ENCODE measurements at regions not wholly inside any gene's neighbourhood (a gene's known extent, or its start where the extent isn't known, plus 50 kb on each side); places are given as distances from the start of the nearest gene placed in this dataset.

- WGBS, 3 donors: 83 to 88% (median 87%) methylated on average over 7 of the region's 7 CpGs
- Histone ChIP-seq H3K4me1 (ENCODE audit: insufficient read depth) (no peaks in the 10 kb centered on the region), H3K36me3 (no peaks in the 10 kb centered on the region), H3K27me3 (no peaks in the 10 kb centered on the region), H3K4me3 (no peak overlapping the region), H3K9me3 (no peaks in the 10 kb centered on the region), H3K27ac (no peak overlapping the region)
- intact Hi-C loops (cut with DNase I): no loop called here
- TF ChIP-seq EP300 (IDR thresholded peaks at IDR 0.05) (no peak), POLR2A (IDR thresholded peaks at IDR 0.05) (no peak), CTCF (IDR thresholded peaks at IDR 0.05) (no peak)
- DNase-seq: no peak
These were observed 945.8 kb downstream of the KCNJ2 start for GRCh38 chr17:71114911-71115668.

- no peaks in the 10 kb centered on the region for H3K27me3 ChIP-seq
- no peak overlapping the region for H3K4me3 ChIP-seq
- intact Hi-C loops (cut with DNase I): no loop called here
- no peaks in the 10 kb centered on the region for H3K36me3 ChIP-seq
- WGBS, 3 donors: 78 to 83% (median 83%) methylated on average over 4 of the region's 4 CpGs
- DNase-seq: no peak
- H3K27ac ChIP-seq: no peak overlapping the region
- no peaks in the 10 kb centered on the region for H3K4me1 ChIP-seq (ENCODE audit: insufficient read depth)
- no peaks in the 10 kb centered on the region for H3K9me3 ChIP-seq
- TF ChIP-seq CTCF (IDR thresholded peaks at IDR 0.05) (no peak), EP300 (IDR thresholded peaks at IDR 0.05) (no peak), POLR2A (IDR thresholded peaks at IDR 0.05) (no peak)
These were observed 946.3 kb downstream of the KCNJ2 start for GRCh38 chr17:71115669-71115972.

- intact Hi-C loops (cut with DNase I): no loop called here
- H3K4me1 ChIP-seq (ENCODE audit: insufficient read depth): no peaks in the 10 kb centered on the region
These were observed 948.1 kb downstream of the KCNJ2 start for GRCh38 chr17:71117466-71117865.

GRCh38 chr17:71118039-71118438 lies 948.7 kb downstream of the KCNJ2 start:
- no peak for DNase-seq
- no peaks in the 10 kb centered on the region for H3K27me3 ChIP-seq
- 60 to 69% (median 65%) methylated on average over 4 of the region's 4 CpGs for WGBS, 3 donors
- no peaks in the 10 kb centered on the region for H3K36me3 ChIP-seq
- TF ChIP-seq CTCF (IDR thresholded peaks at IDR 0.05) (no peak), EP300 (IDR thresholded peaks at IDR 0.05) (no peak), POLR2A (IDR thresholded peaks at IDR 0.05) (no peak)
- no peak overlapping the region for H3K27ac ChIP-seq
- H3K9me3 ChIP-seq: no peaks in the 10 kb centered on the region
- no peaks in the 10 kb centered on the region for H3K4me1 ChIP-seq (ENCODE audit: insufficient read depth)
- H3K4me3 ChIP-seq: no peak overlapping the region
- intact Hi-C loops (cut with DNase I): no loop called here

More at GRCh38 chr17:71117466-71117865, 948.1 kb downstream of the KCNJ2 start:
- H3K9me3 ChIP-seq: no peaks in the 10 kb centered on the region
- no peaks in the 10 kb centered on the region for H3K27me3 ChIP-seq
- DNase-seq: no peak
- TF ChIP-seq EP300 (IDR thresholded peaks at IDR 0.05) (no peak), POLR2A (IDR thresholded peaks at IDR 0.05) (no peak), CTCF (IDR thresholded peaks at IDR 0.05) (no peak)
- H3K27ac ChIP-seq: no peak overlapping the region
- H3K36me3 ChIP-seq: no peaks in the 10 kb centered on the region
- 23 to 27% (median 24%) methylated on average over 4 of the region's 4 CpGs for WGBS, 3 donors
- H3K4me3 ChIP-seq: no peak overlapping the region

Data from ovary (tissue), 7 donors.